Suprapubic skin (tissue), 4 donors: ENCODE measurements at regions not wholly inside any gene's neighbourhood (a gene's known extent, or its start where the extent isn't known, plus 50 kb on each side); places are given as distances from the start of the nearest gene placed in this dataset.
"Not testable (repeated sequence)": the region's sequence is repeated elsewhere in the genome, so short reads cannot be mapped to it uniquely, and the experiment has no call there.

ENCODE experiments used
- DNase-seq, 2 donors: peaks; one replicate each; pipeline ENCODE4 v3.0.0-alpha.2; 2019; ENCODE audit warnings: low spot score in 2 of 2
- H3K27ac ChIP-seq: fragments of 200-600 bp; sonication (generic); one replicate; pipeline ENCODE4 v1.5.1; 2019
- H3K27me3 ChIP-seq: fragments of 200-600 bp; sonication (generic); one replicate; pipeline ENCODE4 v1.5.1; 2019
- H3K36me3 ChIP-seq: fragments of 200-600 bp; sonication (generic); one replicate; pipeline ENCODE4 v1.5.1; 2019
- H3K4me1 ChIP-seq: fragments of 200-600 bp; sonication (generic); one replicate; pipeline ENCODE4 v1.5.1; 2019
- H3K4me3 ChIP-seq: fragments of 200-600 bp; sonication (generic); one replicate; pipeline ENCODE4 v1.5.1; 2019; ENCODE audit warnings: mild to moderate bottlenecking
- H3K9me3 ChIP-seq: fragments of 200-600 bp; sonication (generic); one replicate; pipeline ENCODE4 v1.5.1; 2019
- EP300 ChIP-seq: sonication (generic); formaldehyde crosslinking; IDR thresholded peaks from one replicate; pipeline ENCODE4 v1.6.1; 2017; ENCODE audit warnings: antibody characterized with exemption
- POLR2A ChIP-seq, 2 donors: fragments of 450-650 bp; IDR thresholded peaks; one replicate each; pipeline ENCODE4 v1.6.1; 2017; ENCODE audit warnings: antibody characterized with exemption in 2 of 2, mild to moderate bottlenecking in 2 of 2, moderate library complexity in 2 of 2
- POLR2AphosphoS5 ChIP-seq, 3 donors: sonication (generic); formaldehyde crosslinking; IDR thresholded peaks; one replicate each; pipeline ENCODE4 v1.6.1; 2017; ENCODE audit warnings: antibody characterized with exemption in 3 of 3
- WGBS: methylation state at CpG from one replicate; pipeline ENCODE4 v1.1.5; 2018; 5-methylcytosine and 5-hydroxymethylcytosine counted together
- TF ChIP-seq, protein P1 (sequence below), 2 donors: fragments of 200-600 bp in 1 of 2; fragments of 450-650 bp in 1 of 2; sonication (generic) in 1 of 2; IDR thresholded peaks; one replicate each; pipeline ENCODE4 v1.5.1; 2016 to 2019; ENCODE audit warnings: antibody characterized with exemption in 2 of 2, mild to moderate bottlenecking in 1 of 2, moderate library complexity in 1 of 2

- DNase-seq = no peak
These were observed 136.2 kb upstream of the MED14 start for GRCh38 chrX:40871385-40872082.

DNA sequence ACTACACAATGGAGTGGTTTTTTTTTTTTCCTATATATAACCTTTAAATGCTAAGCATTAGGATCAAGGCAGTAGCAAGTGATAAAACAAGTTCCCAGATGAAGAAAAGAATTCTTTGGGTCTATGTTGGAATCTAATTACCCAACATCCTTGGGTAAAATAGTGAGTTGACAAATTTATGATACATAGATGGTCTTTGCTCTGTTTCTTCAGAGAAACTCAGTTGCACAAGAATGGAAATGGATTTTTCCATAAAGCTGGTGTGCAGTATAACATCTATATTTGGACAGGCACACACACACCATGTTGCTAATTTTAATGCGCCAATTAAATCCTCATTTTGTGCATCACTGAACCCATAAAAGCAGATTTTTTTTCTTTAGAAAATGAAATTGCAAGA, 137.0 kb upstream of the MED14 start:
- WGBS = 100% methylated on average over 1 of the region's 1 CpG
- H3K4me3 ChIP-seq = no peak overlapping the region
- H3K27ac ChIP-seq = no peak overlapping the region
- no peaks in the 10 kb centered on the region for H3K9me3 ChIP-seq
- TF ChIP-seq, protein P1, sequence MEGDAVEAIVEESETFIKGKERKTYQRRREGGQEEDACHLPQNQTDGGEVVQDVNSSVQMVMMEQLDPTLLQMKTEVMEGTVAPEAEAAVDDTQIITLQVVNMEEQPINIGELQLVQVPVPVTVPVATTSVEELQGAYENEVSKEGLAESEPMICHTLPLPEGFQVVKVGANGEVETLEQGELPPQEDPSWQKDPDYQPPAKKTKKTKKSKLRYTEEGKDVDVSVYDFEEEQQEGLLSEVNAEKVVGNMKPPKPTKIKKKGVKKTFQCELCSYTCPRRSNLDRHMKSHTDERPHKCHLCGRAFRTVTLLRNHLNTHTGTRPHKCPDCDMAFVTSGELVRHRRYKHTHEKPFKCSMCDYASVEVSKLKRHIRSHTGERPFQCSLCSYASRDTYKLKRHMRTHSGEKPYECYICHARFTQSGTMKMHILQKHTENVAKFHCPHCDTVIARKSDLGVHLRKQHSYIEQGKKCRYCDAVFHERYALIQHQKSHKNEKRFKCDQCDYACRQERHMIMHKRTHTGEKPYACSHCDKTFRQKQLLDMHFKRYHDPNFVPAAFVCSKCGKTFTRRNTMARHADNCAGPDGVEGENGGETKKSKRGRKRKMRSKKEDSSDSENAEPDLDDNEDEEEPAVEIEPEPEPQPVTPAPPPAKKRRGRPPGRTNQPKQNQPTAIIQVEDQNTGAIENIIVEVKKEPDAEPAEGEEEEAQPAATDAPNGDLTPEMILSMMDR (IDR thresholded peaks at IDR 0.05) = no peak
- TF ChIP-seq EP300 (no peak), POLR2AphosphoS5 (IDR thresholded peaks at IDR 0.05) (no peak), POLR2A (IDR thresholded peaks at IDR 0.05) (no peak)
- no peaks in the 10 kb centered on the region for H3K27me3 ChIP-seq
- no peaks in the 10 kb centered on the region for H3K36me3 ChIP-seq
- peaks cover 2% of the 10 kb centered on the region for H3K4me1 ChIP-seq
- no peak for DNase-seq

More at GRCh38 chrX:40871385-40872082, 136.2 kb upstream of the MED14 start:
- TF ChIP-seq EP300 = no peak
- no peak for TF ChIP-seq POLR2A (IDR thresholded peaks at IDR 0.05)
- Histone ChIP-seq H3K27ac (no peak overlapping the region), H3K36me3 (no peaks in the 10 kb centered on the region), H3K27me3 (no peaks in the 10 kb centered on the region), H3K4me1 (peaks cover 5% of the 10 kb centered on the region), H3K9me3 (no peaks in the 10 kb centered on the region), H3K4me3 (no peak overlapping the region)
- WGBS = 27% methylated on average over 3 of the region's 3 CpGs

GRCh38 chrX:40875476-40875875, 140.1 kb upstream of the MED14 start:
- H3K27me3 ChIP-seq = no peaks in the 10 kb centered on the region
- H3K4me3 ChIP-seq = no peak overlapping the region
- no peaks in the 10 kb centered on the region for H3K4me1 ChIP-seq
- TF ChIP-seq EP300 (no peak), POLR2AphosphoS5 (IDR thresholded peaks at IDR 0.05) (no peak), POLR2A (IDR thresholded peaks at IDR 0.05) (no peak)
- TF ChIP-seq, protein P1 (IDR thresholded peaks at IDR 0.05) = no peak
- no peak overlapping the region for H3K27ac ChIP-seq
- no peaks in the 10 kb centered on the region for H3K36me3 ChIP-seq
- WGBS = 72% methylated on average over 3 of the region's 3 CpGs
- no peaks in the 10 kb centered on the region for H3K9me3 ChIP-seq
- DNase-seq = no peak

- no peak overlapping the region for H3K4me3 ChIP-seq
- no peaks in the 10 kb centered on the region for H3K9me3 ChIP-seq
- H3K4me1 ChIP-seq = no peaks in the 10 kb centered on the region
- DNase-seq = no peak
- no peak overlapping the region for H3K27ac ChIP-seq
- 53% methylated on average over 4 of the region's 4 CpGs for WGBS
- no peak for TF ChIP-seq POLR2A (IDR thresholded peaks at IDR 0.05)
- TF ChIP-seq, protein P1 (IDR thresholded peaks at IDR 0.05) = peak in 1 of 2 donors; percentile 14
- H3K27me3 ChIP-seq = no peaks in the 10 kb centered on the region
- H3K36me3 ChIP-seq = no peaks in the 10 kb centered on the region
These were observed 142.5 kb upstream of the MED14 start for GRCh38 chrX:40877887-40878286.

GRCh38 chrX:40878766-40879165, 143.4 kb upstream of the MED14 start:
- H3K4me3 ChIP-seq = no peak overlapping the region
- no peaks in the 10 kb centered on the region for H3K27me3 ChIP-seq
- no peaks in the 10 kb centered on the region for H3K9me3 ChIP-seq
- H3K4me1 ChIP-seq = no peaks in the 10 kb centered on the region
- no peak for TF ChIP-seq EP300
- no peak for TF ChIP-seq POLR2A (IDR thresholded peaks at IDR 0.05)
- TF ChIP-seq, protein P1 (IDR thresholded peaks at IDR 0.05) = no peak
- no peak for TF ChIP-seq POLR2AphosphoS5 (IDR thresholded peaks at IDR 0.05)
- H3K27ac ChIP-seq = no peak overlapping the region
- DNase-seq = no peak
- WGBS = 61% methylated on average over 3 of the region's 3 CpGs
- no peaks in the 10 kb centered on the region for H3K36me3 ChIP-seq

DNA sequence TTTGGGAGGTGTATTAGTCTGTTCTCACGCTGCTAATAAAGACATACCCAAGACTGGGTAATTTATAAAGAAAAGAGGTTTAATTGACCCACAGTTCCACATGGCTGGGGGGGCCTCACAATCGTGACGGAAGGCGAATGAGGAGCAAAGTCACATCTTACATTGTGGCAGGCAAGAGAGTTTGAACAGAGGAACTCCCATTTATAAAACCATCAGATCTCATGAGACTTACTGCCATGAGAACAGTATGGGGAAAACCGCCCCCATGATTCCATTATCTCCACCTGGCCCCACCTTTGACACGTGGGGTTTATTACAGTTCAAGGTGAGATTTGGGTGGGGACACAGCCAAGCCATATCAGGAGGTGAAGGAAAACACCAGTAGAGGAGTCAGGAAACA, 143.8 kb upstream of the MED14 start:
- not testable (repeated sequence) for H3K4me3 ChIP-seq, H3K27ac ChIP-seq, H3K27me3 ChIP-seq, H3K9me3 ChIP-seq, H3K4me1 ChIP-seq, H3K36me3 ChIP-seq, DNase-seq
- WGBS = 64% methylated on average over 6 of the region's 6 CpGs
